Large intestine (tissue), 3 donors: ENCODE measurements at regions not wholly inside any gene's neighbourhood (a gene's known extent, or its start where the extent isn't known, plus 50 kb on each side); places are given as distances from the start of the nearest gene placed in this dataset.

Source experiments
- DNase-seq, 2 donors: peaks; one replicate each; pipeline versions ENCODE4 v3.0.0 to v3.0.0-alpha.2; 2013
- H3K27ac ChIP-seq: one replicate; pipeline ENCODE4 v1.5.1; 2013; ENCODE audit warnings: low read length
- H3K27me3 ChIP-seq: 2 replicates; pipeline ENCODE4 v1.6.1; 2013; ENCODE audit warnings: low read length; ENCODE audit not compliant: control insufficient read depth, insufficient read depth
- H3K36me3 ChIP-seq: 2 replicates; pipeline ENCODE4 v1.6.1; 2013; ENCODE audit warnings: low read length; ENCODE audit not compliant: control insufficient read depth, insufficient read depth
- H3K4me1 ChIP-seq: one replicate; pipeline ENCODE4 v1.6.1; 2013; ENCODE audit warnings: low read length; ENCODE audit not compliant: control insufficient read depth, insufficient read depth
- H3K4me3 ChIP-seq: one replicate; pipeline ENCODE4 v1.5.1; 2013; ENCODE audit warnings: low read length
- H3K9me3 ChIP-seq: one replicate; pipeline ENCODE4 v1.6.1; 2013; ENCODE audit warnings: mild to moderate bottlenecking, low read depth, low read length, moderate library complexity; ENCODE audit not compliant: control insufficient read depth
- WGBS: methylation state at CpG from one replicate; pipeline ENCODE4 v1.1.5; 2013; ENCODE audit warnings: low lambda C conversion rate; ENCODE audit not compliant: insufficient coverage; 5-methylcytosine and 5-hydroxymethylcytosine counted together

DNA sequence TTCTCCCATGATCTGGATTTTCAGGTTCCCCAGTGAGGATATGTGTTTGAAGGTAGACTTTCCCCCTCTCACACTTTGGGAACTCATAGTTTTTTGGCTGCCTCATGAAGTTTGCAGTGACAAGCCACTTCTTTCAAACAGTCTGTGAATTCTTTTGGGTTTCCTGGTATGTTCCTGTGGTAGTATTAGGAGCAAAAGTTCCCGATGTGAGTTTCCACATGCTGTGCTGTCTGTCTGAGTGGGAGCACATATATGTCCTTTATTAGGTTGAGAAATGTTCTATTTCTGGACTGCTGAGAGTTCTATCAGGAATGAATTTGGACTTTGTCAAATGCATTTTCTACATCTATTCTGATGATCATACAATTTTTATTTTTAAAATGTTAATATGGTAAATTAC, 273.2 kb upstream of the TARS1 start:
- Histone ChIP-seq H3K36me3 (no peaks in the 10 kb centered on the region), H3K4me1 (no peaks in the 10 kb centered on the region), H3K9me3 (peaks cover 9% of the 10 kb centered on the region), H3K4me3 (no peak overlapping the region), H3K27me3 (no peaks in the 10 kb centered on the region), H3K27ac (no peak overlapping the region)
- no peak for DNase-seq
- no CpG with 5 or more reads among the region's 1 CpG for WGBS

DNA sequence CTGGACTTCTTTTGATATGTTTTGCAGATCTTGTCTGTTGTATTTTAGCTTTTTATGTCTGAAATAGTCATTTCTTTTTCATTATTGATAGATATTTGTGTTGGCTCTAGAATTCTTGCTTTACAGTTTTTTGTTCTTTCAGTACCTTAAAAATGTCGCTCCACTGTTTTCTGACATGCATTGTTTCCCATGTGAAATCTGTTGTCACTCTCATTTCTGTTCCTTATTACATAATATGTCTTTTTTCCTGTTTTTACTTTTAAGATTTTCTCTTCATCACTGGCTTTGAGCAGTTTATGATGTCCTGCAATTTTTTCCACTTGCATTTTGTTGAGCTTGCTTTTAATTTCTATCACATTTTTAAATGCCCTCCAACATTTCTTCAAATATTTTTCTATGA, 270.4 kb upstream of the TARS1 start:
- Histone ChIP-seq H3K27ac (no peak overlapping the region), H3K36me3 (no peaks in the 10 kb centered on the region), H3K27me3 (no peaks in the 10 kb centered on the region), H3K4me1 (no peaks in the 10 kb centered on the region), H3K4me3 (no peak overlapping the region), H3K9me3 (peaks cover 12% of the 10 kb centered on the region)
- 82% methylated on average over 1 of the region's 1 CpG for WGBS
- DNase-seq = no peak

DNA sequence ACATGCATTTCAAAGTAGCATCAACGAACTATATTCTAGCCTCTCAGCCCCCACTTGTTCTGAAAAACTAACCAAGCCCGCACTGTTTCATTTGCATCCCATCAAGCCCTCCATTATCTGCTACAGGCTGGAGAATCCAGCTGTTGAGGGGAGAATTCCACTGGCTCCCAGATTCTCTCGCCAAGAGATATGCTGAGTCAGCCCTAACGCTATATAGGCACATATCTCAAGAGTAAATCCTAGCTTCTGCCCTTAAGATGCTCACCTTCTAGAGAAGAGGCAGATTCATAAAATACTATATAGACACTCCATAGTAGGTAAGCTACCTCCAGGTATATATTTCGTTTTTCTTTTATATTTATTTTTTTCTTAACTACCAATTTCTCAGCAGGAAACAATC, 266.4 kb upstream of the TARS1 start:
- Histone ChIP-seq H3K4me3 (no peak overlapping the region), H3K36me3 (no peaks in the 10 kb centered on the region), H3K27ac (no peak overlapping the region), H3K4me1 (no peaks in the 10 kb centered on the region), H3K27me3 (no peaks in the 10 kb centered on the region), H3K9me3 (peaks cover 12% of the 10 kb centered on the region)
- no peak for DNase-seq
- WGBS = 83% methylated on average over 1 of the region's 5 CpGs

DNA sequence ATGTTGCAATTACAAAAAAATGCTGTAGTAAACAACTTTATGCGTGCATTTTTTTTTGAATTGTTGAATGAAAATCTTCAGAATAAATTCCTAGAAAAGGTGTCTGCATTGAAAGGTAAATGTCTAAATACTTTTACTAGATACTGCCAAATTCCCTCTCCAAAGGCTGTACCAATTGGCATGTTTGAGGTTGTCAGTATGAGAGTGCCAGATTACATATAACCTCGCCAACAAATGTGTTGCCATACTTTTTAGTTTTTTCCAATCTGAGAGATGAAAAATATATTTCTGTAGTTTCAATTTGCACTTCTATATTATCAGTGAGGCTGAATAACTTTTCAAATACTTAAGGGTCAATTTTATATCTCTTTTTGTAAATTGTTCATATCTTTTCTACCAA, 261.5 kb upstream of the TARS1 start:
- no peaks in the 10 kb centered on the region for H3K4me1 ChIP-seq
- WGBS = 92% methylated on average over 2 of the region's 2 CpGs
- no peak for DNase-seq

DNA sequence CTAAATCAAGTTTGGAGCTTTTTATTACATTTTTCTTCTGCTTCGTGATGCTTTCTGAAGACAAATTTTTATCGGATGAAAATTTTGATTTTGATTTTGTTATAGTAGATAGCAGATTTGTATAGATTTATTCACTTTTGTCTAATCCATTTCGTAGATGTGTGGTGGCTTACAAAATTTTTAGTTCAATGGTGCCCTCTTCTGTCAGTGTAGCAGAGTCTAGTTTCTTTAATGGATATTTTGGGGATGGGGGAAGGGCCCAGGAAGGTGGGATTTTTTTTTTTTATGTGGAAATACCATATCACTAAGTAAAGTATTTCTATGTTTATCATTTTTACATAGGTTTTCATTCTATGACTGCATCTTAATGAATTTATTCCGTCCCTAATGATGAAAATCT, 259.9 kb upstream of the TARS1 start:
- Histone ChIP-seq H3K27me3 (no peaks in the 10 kb centered on the region), H3K4me1 (no peaks in the 10 kb centered on the region), H3K4me3 (no peak overlapping the region), H3K27ac (no peak overlapping the region), H3K9me3 (no peaks in the 10 kb centered on the region), H3K36me3 (no peaks in the 10 kb centered on the region)
- no peak for DNase-seq
- WGBS = 94% methylated on average over 2 of the region's 4 CpGs

More for the DNA sequence above, 261.5 kb upstream of the TARS1 start:
- no peak overlapping the region for H3K4me3 ChIP-seq
- peaks cover 3% of the 10 kb centered on the region for H3K9me3 ChIP-seq
- H3K27me3 ChIP-seq = no peaks in the 10 kb centered on the region
- no peak overlapping the region for H3K27ac ChIP-seq
- no peaks in the 10 kb centered on the region for H3K36me3 ChIP-seq

DNA sequence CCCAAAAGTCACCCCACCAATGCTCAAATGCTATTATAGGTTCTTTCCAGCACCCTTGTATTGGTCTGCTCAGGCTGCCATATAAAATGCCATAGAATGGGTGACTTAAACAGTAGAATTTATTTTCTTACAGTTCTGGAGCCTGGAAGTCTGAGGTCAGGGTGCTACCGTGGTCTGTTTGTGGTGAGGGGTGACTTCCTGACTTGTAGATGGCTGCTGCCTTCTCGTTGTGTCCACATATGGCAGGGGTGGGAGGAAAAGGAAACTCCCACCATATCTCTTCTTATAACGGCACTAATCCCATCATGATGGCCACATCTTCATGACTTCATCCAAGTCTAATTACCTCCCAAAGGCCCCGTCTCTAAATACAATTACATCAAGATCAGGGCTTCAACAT, 257.8 kb upstream of the TARS1 start:
- Histone ChIP-seq H3K36me3 (no peaks in the 10 kb centered on the region), H3K9me3 (peaks cover 3% of the 10 kb centered on the region), H3K4me1 (no peaks in the 10 kb centered on the region), H3K27ac (no peak overlapping the region), H3K4me3 (no peak overlapping the region), H3K27me3 (no peaks in the 10 kb centered on the region)
- no peak for DNase-seq
- no CpG with 5 or more reads among the region's 4 CpGs for WGBS

DNA sequence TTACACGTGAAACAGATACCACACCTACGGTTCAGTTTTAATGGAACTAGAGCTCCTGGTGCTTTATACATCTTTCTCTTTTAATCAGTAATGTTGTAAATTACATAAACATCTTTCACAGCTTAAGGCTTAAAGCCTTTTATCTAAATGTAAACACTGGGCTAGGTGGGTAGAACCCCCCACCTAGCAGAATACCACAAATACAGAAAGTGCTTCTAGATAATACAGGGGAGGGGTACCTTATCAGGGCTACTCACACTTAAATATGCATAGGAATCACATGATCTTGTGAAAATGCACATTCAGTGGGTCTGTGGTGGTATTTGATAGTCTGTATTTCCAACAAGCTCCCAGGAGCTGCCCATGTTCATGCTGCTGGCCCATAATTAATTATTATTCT, 256.4 kb upstream of the TARS1 start:
- Histone ChIP-seq H3K4me1 (no peaks in the 10 kb centered on the region), H3K4me3 (no peak overlapping the region), H3K9me3 (peaks cover 4% of the 10 kb centered on the region), H3K36me3 (no peaks in the 10 kb centered on the region), H3K27ac (no peak overlapping the region), H3K27me3 (no peaks in the 10 kb centered on the region)
- no peak for DNase-seq
- WGBS = 32% methylated on average over 2 of the region's 2 CpGs

DNA sequence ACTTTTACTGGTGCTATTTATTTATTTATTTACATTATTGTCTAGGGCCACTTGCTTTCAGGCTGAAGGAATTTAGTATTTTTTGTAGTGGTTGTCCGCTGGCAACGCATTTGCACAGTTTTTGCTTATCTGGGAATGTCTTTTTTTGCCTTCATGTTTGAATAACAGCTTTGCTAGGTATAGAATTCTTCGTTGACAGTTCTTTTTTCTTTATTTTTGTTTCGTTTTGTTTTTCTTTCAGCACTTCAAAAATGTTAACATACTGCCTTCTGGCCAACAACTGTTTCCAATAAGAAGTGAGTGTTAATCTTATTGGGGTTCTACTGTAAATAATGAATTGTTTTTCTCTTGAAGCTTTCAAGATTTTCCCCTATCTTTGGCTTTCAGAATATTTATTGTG, 252.7 kb upstream of the TARS1 start:
- 85% methylated on average over 3 of the region's 4 CpGs for WGBS
- Histone ChIP-seq H3K36me3 (no peaks in the 10 kb centered on the region), H3K27ac (no peak overlapping the region), H3K4me1 (no peaks in the 10 kb centered on the region), H3K27me3 (no peaks in the 10 kb centered on the region), H3K9me3 (peaks cover 4% of the 10 kb centered on the region), H3K4me3 (no peak overlapping the region)
- DNase-seq = no peak

DNA sequence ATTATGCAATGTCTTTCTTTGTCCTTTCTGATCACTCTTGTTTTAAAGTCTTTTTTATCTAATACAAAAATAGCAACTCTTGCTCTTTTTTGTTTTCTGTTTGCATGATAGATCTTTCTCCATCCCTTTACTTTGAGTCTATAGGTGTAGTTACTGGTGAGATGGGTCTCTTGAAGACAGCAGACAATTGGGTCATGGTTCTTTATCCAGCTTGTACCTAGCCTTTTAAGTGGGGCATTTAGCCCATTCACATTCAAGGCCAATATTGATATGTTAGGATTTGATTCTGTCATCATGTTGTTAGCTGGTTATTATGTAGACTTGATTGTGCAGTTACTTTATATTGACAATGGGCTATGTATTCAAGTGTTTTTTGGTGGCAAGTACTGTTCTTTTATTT, 245.9 kb upstream of the TARS1 start:
- Histone ChIP-seq H3K27ac (no peak overlapping the region), H3K4me3 (no peak overlapping the region), H3K27me3 (no peaks in the 10 kb centered on the region), H3K36me3 (no peaks in the 10 kb centered on the region), H3K9me3 (no peaks in the 10 kb centered on the region), H3K4me1 (no peaks in the 10 kb centered on the region)
- DNase-seq = no peak

DNA sequence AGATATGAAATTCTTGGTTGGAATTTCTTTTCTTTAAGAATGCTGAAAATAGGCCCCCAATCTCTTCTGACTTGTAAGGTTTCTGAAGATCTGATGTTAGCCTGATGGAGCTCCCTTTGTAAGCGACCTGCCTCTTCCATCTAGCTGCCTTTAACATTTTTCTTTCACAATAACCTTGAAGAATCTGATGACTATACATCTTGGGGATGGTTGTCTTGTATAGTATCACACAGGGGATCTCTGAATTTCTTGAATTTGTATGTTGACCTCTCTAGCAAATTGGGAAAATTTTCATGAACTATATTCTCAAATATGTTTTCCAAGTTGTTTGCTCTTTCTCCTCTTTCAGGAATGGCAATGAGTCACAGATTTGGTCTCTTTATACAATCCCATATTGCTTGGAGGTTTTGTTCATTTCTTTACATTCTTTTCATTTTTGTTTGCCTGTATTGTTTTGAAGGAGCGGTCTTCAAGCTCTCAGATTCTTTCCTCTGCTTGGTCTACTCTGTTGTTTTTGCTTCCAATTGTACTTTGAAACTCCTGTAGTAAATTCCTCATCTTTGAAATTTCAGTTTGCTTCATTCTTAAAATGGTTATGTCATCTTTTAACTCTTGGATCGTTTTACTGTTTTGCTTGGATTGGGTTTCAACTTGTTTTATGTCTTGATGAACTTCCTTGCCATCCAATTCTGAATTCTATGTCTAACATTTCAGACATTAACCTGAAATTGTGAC, 245.2 kb upstream of the TARS1 start:
- no peak overlapping the region for H3K4me3 ChIP-seq
- no peaks in the 10 kb centered on the region for H3K27me3 ChIP-seq
- H3K4me1 ChIP-seq = no peaks in the 10 kb centered on the region
- H3K36me3 ChIP-seq = no peaks in the 10 kb centered on the region
- H3K27ac ChIP-seq = no peak overlapping the region
- WGBS = 52% methylated on average over 3 of the region's 3 CpGs
- DNase-seq = no peak
- H3K9me3 ChIP-seq = no peaks in the 10 kb centered on the region

DNA sequence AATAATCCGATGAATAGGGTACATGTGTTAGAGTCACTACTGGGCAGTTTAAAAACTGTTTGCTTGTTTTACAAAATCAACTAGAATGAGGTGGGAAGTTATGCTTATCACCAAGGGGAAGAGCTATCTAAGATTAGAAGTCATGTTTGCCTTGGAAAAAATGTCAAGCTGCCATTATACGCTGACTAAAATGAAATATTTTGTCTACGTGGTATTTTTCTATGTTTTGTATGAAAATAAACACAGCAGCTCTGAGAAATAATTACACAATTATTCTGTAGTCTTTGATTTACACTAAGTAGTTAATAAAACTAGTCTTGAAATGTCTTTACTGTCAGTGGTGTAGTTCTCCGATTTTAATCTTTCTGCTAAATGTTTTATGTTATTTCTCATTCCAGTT, 241.9 kb upstream of the TARS1 start:
- no peaks in the 10 kb centered on the region for H3K9me3 ChIP-seq
- H3K4me3 ChIP-seq = no peak overlapping the region
- no peaks in the 10 kb centered on the region for H3K36me3 ChIP-seq
- no peaks in the 10 kb centered on the region for H3K27me3 ChIP-seq
- no peak for DNase-seq
- 50% methylated on average over 3 of the region's 4 CpGs for WGBS
- H3K27ac ChIP-seq = no peak overlapping the region
- H3K4me1 ChIP-seq = no peaks in the 10 kb centered on the region
